ENCODE measurements at regions not wholly inside any gene's neighbourhood (a gene's known extent, or its start where the extent isn't known, plus 50 kb on each side); places are given as distances from the start of the nearest gene placed in this dataset.

DNA sequence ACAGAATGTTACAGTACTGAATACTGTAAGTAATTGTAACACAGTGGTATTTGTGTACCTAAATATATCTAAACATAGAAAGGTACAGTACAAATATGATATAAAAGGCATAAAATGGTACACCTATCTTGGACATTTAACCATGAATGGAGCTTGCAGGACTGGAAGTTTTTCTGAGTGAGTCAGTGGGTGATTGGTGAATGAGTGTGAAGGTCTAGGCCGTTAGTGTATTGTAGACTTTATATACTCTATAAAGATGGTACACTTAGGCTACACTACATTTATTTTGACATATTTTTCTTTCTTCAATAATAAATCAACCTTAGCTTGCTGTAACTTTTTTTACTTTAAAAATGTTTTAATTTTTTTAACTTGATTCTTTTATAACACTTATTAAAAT is 422.5 kb upstream of the FSTL5 start:
- H3K4me1 ChIP-seq (replicated peaks in 1 of 2): no peaks in the 10 kb centered on the region
- H3K27me3 ChIP-seq: no peaks in the 10 kb centered on the region
- WGBS, 4 donors: 59 to 81% (median 68%) methylated on average over 1 of the region's 1 CpG

DNA sequence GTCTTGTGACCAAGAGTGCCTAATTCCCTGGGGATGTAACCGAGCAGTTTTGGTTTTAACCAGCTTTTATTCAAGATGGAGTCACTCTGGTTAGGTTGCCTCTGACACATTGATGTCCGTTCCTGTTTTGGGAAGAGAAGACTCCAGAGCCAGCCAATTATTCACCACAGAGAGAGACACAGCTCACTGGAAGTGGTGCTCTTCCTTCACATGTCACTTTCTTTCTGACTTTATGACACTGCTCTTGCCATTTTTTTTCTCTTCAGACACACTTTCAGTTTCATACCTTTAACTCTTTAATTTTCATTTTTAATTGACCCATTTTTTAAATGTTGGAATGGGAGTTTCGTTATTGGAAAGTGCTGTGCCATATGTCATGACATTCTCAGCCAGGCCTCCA is 418.4 kb upstream of the FSTL5 start:
- 51 to 65% (median 59%) methylated on average over 3 of the region's 3 CpGs for WGBS, 4 donors
- no peak for TF ChIP-seq POLR2A (IDR thresholded peaks at IDR 0.05)
- TF ChIP-seq, protein P1, sequence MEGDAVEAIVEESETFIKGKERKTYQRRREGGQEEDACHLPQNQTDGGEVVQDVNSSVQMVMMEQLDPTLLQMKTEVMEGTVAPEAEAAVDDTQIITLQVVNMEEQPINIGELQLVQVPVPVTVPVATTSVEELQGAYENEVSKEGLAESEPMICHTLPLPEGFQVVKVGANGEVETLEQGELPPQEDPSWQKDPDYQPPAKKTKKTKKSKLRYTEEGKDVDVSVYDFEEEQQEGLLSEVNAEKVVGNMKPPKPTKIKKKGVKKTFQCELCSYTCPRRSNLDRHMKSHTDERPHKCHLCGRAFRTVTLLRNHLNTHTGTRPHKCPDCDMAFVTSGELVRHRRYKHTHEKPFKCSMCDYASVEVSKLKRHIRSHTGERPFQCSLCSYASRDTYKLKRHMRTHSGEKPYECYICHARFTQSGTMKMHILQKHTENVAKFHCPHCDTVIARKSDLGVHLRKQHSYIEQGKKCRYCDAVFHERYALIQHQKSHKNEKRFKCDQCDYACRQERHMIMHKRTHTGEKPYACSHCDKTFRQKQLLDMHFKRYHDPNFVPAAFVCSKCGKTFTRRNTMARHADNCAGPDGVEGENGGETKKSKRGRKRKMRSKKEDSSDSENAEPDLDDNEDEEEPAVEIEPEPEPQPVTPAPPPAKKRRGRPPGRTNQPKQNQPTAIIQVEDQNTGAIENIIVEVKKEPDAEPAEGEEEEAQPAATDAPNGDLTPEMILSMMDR (IDR thresholded peaks at IDR 0.05): no peak
- Histone ChIP-seq H3K36me3 (replicated peaks in 1 of 2) (no peaks in the 10 kb centered on the region), H3K27ac (no peak overlapping the region), H3K4me3 (no peak overlapping the region), H3K27me3 (no peaks in the 10 kb centered on the region), H3K9me3 (replicated peaks in 1 of 3) (no peaks in the 10 kb centered on the region), H3K4me1 (replicated peaks in 1 of 2) (no peaks in the 10 kb centered on the region)
- intact Hi-C loops (cut with DNase I): no loop called here
- DNase-seq: no peak

More for the DNA sequence above, 422.5 kb upstream of the FSTL5 start:
- Histone ChIP-seq H3K36me3 (replicated peaks in 1 of 2) (no peaks in the 10 kb centered on the region), H3K4me3 (no peak overlapping the region), H3K27ac (no peak overlapping the region), H3K9me3 (replicated peaks in 1 of 3) (no peaks in the 10 kb centered on the region)
- TF ChIP-seq, protein P1 (IDR thresholded peaks at IDR 0.05): no peak
- no peak for DNase-seq
- intact Hi-C loops (cut with DNase I): no loop called here

DNA sequence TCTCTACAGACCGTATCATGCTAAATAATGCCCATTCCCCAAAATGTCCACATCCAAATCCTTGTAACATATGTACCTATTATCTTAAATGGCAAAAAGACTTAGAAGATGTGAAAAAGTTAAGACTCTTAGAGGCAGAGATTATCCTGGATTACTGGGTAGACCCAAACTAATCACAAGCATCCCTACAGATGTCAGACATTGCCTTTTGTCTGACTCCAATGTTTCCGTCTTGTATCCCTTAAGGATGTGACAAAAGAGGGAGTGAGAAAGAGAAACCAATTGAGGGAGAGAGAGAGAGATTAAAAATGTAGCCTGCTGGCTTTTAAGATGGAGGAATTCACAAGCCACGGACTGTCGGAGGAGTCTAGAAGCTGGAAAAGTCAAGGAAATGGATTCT is 401.9 kb upstream of the FSTL5 start:
- H3K36me3 ChIP-seq (replicated peaks in 1 of 2): no peaks in the 10 kb centered on the region
- no peaks in the 10 kb centered on the region for H3K9me3 ChIP-seq (replicated peaks in 1 of 3)
- H3K4me3 ChIP-seq: no peak overlapping the region
- no peaks in the 10 kb centered on the region for H3K4me1 ChIP-seq (replicated peaks in 1 of 2)
- 41 to 55% (median 42%) methylated on average over 4 of the region's 4 CpGs for WGBS, 4 donors
- H3K27me3 ChIP-seq: no peaks in the 10 kb centered on the region
- TF ChIP-seq POLR2A (IDR thresholded peaks at IDR 0.05): no peak
- TF ChIP-seq, protein P1 (IDR thresholded peaks at IDR 0.05): no peak
- intact Hi-C loops (cut with DNase I): no loop called here
- H3K27ac ChIP-seq: no peak overlapping the region
- no peak for DNase-seq

DNA sequence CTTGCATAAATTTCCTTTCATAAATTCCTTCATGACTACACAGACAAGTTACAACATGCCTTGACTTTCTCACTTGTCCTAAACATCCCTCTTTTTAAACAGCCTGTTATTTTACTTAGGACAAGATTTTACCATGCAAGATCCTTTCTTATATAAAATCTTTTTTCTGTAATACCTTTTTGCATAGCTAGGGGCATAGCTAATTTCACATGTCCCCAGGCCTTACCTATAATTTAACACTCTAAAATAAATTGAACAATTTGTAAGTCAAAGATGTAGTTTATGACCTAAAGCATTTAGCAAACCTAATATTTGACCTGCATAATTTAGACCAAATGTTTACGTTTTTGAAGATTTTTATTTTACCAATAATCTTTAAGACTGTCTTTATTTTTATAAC is 396.3 kb upstream of the FSTL5 start:
- WGBS, 4 donors: 63 to 77% (median 68%) methylated on average over 1 of the region's 1 CpG
- DNase-seq: no peak
- H3K9me3 ChIP-seq (replicated peaks in 1 of 3): no peaks in the 10 kb centered on the region
- intact Hi-C loops (cut with DNase I): no loop called here
- H3K27ac ChIP-seq: no peak overlapping the region
- no peaks in the 10 kb centered on the region for H3K36me3 ChIP-seq (replicated peaks in 1 of 2)
- no peak overlapping the region for H3K4me3 ChIP-seq
- TF ChIP-seq POLR2A (IDR thresholded peaks at IDR 0.05): no peak
- TF ChIP-seq, protein P1 (IDR thresholded peaks at IDR 0.05): no peak
- H3K27me3 ChIP-seq: no peaks in the 10 kb centered on the region
- no peaks in the 10 kb centered on the region for H3K4me1 ChIP-seq (replicated peaks in 1 of 2)

Measured in adrenal gland (tissue), 9 donors.